ENCODE measurements at regions not wholly inside any gene's neighbourhood (a gene's known extent, or its start where the extent isn't known, plus 50 kb on each side); places are given as distances from the start of the nearest gene placed in this dataset.

- TF ChIP-seq EZH2phosphoT487 (IDR thresholded peaks at IDR 0.05; ENCODE audit: borderline replicate concordance) (no peak), CTCF (conservative IDR thresholded peaks at IDR 0.05; ENCODE audit: low read length) (no peak)
These were observed 666.7 kb upstream of the KCND2 start for GRCh38 chr7:119606297-119606696.

GRCh38 chr7:119620769-119621168 is 652.2 kb upstream of the KCND2 start:
- Histone ChIP-seq H3K9me3 (ENCODE audit: insufficient read depth, low read depth, low read length) (no peaks in the 10 kb centered on the region), H3K4me3 (ENCODE audit: low read length, poor library complexity, severe bottlenecking) (no peak overlapping the region), H3K4me1 (ENCODE audit: insufficient read depth, low read length, poor library complexity, severe bottlenecking) (no peaks in the 10 kb centered on the region), H3K79me2 (ENCODE audit: insufficient read depth, low read length) (no peaks in the 10 kb centered on the region), H3K9me2 (replicated peaks; ENCODE audit: low read depth, low read length) (no peaks in the 10 kb centered on the region), H2AFZ (ENCODE audit: low read length) (no peak overlapping the region), H4K20me1 (ENCODE audit: insufficient read depth, low read length, poor library complexity, severe bottlenecking) (no peaks in the 10 kb centered on the region), H3F3A (ENCODE audit: low read depth) (no peaks in the 10 kb centered on the region), H3K36me3 (ENCODE audit: insufficient read depth, low read length) (no peaks in the 10 kb centered on the region), H3K27me3 (ENCODE audit: insufficient read depth, low read length, poor library complexity, severe bottlenecking) (no peaks in the 10 kb centered on the region), H3K4me2 (ENCODE audit: low read depth, low read length, poor library complexity, severe bottlenecking) (no peak overlapping the region), H3K9ac (ENCODE audit: low read depth, low read length, poor library complexity, severe bottlenecking) (no peak overlapping the region)
- TF ChIP-seq EZH2phosphoT487 (IDR thresholded peaks at IDR 0.05; ENCODE audit: borderline replicate concordance) (no peak), CTCF (conservative IDR thresholded peaks at IDR 0.05; ENCODE audit: low read length) (no peak)

More at GRCh38 chr7:119606297-119606696, 666.7 kb upstream of the KCND2 start:
- Histone ChIP-seq H4K20me1 (ENCODE audit: insufficient read depth, low read length, poor library complexity, severe bottlenecking) (no peaks in the 10 kb centered on the region), H3K27me3 (ENCODE audit: insufficient read depth, low read length, poor library complexity, severe bottlenecking) (no peaks in the 10 kb centered on the region), H3K4me2 (ENCODE audit: low read depth, low read length, poor library complexity, severe bottlenecking) (no peak overlapping the region), H3K36me3 (ENCODE audit: insufficient read depth, low read length) (no peaks in the 10 kb centered on the region), H3K4me1 (ENCODE audit: insufficient read depth, low read length, poor library complexity, severe bottlenecking) (no peaks in the 10 kb centered on the region), H3K79me2 (ENCODE audit: insufficient read depth, low read length) (no peaks in the 10 kb centered on the region), H3K9me2 (replicated peaks; ENCODE audit: low read depth, low read length) (no peaks in the 10 kb centered on the region), H3K9ac (ENCODE audit: low read depth, low read length, poor library complexity, severe bottlenecking) (no peak overlapping the region), H3F3A (ENCODE audit: low read depth) (no peaks in the 10 kb centered on the region), H3K9me3 (ENCODE audit: insufficient read depth, low read depth, low read length) (no peaks in the 10 kb centered on the region), H3K4me3 (ENCODE audit: low read length, poor library complexity, severe bottlenecking) (no peak overlapping the region), H2AFZ (ENCODE audit: low read length) (no peak overlapping the region)

- Histone ChIP-seq H3F3A (ENCODE audit: low read depth) (no peaks in the 10 kb centered on the region), H4K20me1 (ENCODE audit: insufficient read depth, low read length, poor library complexity, severe bottlenecking) (no peaks in the 10 kb centered on the region), H3K36me3 (ENCODE audit: insufficient read depth, low read length) (no peaks in the 10 kb centered on the region), H3K4me3 (ENCODE audit: low read length, poor library complexity, severe bottlenecking) (no peak overlapping the region), H3K9me2 (replicated peaks; ENCODE audit: low read depth, low read length) (no peaks in the 10 kb centered on the region), H2AFZ (ENCODE audit: low read length) (no peak overlapping the region), H3K27me3 (ENCODE audit: insufficient read depth, low read length, poor library complexity, severe bottlenecking) (no peaks in the 10 kb centered on the region), H3K4me1 (ENCODE audit: insufficient read depth, low read length, poor library complexity, severe bottlenecking) (no peaks in the 10 kb centered on the region), H3K4me2 (ENCODE audit: low read depth, low read length, poor library complexity, severe bottlenecking) (no peak overlapping the region), H3K9me3 (ENCODE audit: insufficient read depth, low read depth, low read length) (no peaks in the 10 kb centered on the region), H3K79me2 (ENCODE audit: insufficient read depth, low read length) (no peaks in the 10 kb centered on the region), H3K9ac (ENCODE audit: low read depth, low read length, poor library complexity, severe bottlenecking) (no peak overlapping the region)
- TF ChIP-seq CTCF (conservative IDR thresholded peaks at IDR 0.05; ENCODE audit: low read length) (no peak), EZH2phosphoT487 (IDR thresholded peaks at IDR 0.05; ENCODE audit: borderline replicate concordance) (no peak)
These were observed 649.5 kb upstream of the KCND2 start for GRCh38 chr7:119623427-119623826.

Measured in Loucy (cell line).